Astrocyte of the spinal cord (primary cell): ENCODE measurements at regions not wholly inside any gene's neighbourhood (a gene's known extent, or its start where the extent isn't known, plus 50 kb on each side); places are given as distances from the start of the nearest gene placed in this dataset.

Experiments used
- DNase-seq: peaks from one replicate; pipeline ENCODE4 v3.0.0; 2011; ENCODE audit warnings: low read depth, low spot score
- H3K4me3 ChIP-seq: 2 replicates; pipeline ENCODE4 v1.5.1; 2011; ENCODE audit warnings: low read depth, mild to moderate bottlenecking, low read length, moderate library complexity
- CTCF ChIP-seq: IDR thresholded peaks from 2 replicates; pipeline ENCODE4 v1.5.1; 2012; ENCODE audit warnings: low read depth, mild to moderate bottlenecking, low read length, inconsistent platforms
- in situ Hi-C: cut with HindIII; loops from 2 replicates; pipeline ENCODE4 v1.10.0; 2017; ENCODE audit warnings: low sequenced_read_pairs

GRCh38 chr10:106134326-106135000 lies 1030.0 kb downstream of the SORCS1 start:
- no peak for TF ChIP-seq CTCF
- no peak for DNase-seq
- H3K4me3 ChIP-seq, result no peak overlapping the region
- in situ Hi-C loops, result no loop called here

GRCh38 chr10:106133451-106133850 lies 1031.1 kb downstream of the SORCS1 start:
- no peak for TF ChIP-seq CTCF
- no peak for DNase-seq
- H3K4me3 ChIP-seq, result no peak overlapping the region
- in situ Hi-C loops, result no loop called here

GRCh38 chr10:106132956-106133355 lies 1031.5 kb downstream of the SORCS1 start:
- H3K4me3 ChIP-seq, result no peak overlapping the region
- in situ Hi-C loops, result no loop called here
- no peak for TF ChIP-seq CTCF
- no peak for DNase-seq

- TF ChIP-seq CTCF, result no peak
- H3K4me3 ChIP-seq, result no peak overlapping the region
- in situ Hi-C loops, result no loop called here
- DNase-seq, result no peak
Observed at GRCh38 chr10:106114656-106115186, 1049.8 kb downstream of the SORCS1 start.

GRCh38 chr10:106111246-106111645 lies 1053.3 kb downstream of the SORCS1 start:
- H3K4me3 ChIP-seq, result no peak overlapping the region
- DNase-seq, result no peak
- TF ChIP-seq CTCF, result no peak
- in situ Hi-C loops, result no loop called here

GRCh38 chr10:106107706-106108105 lies 1056.8 kb downstream of the SORCS1 start:
- in situ Hi-C loops, result no loop called here
- TF ChIP-seq CTCF, result no peak
- no peak overlapping the region for H3K4me3 ChIP-seq
- DNase-seq, result peak; percentile 29
